Esophagus squamous epithelium (tissue), 4 donors: ENCODE measurements at regions not wholly inside any gene's neighbourhood (a gene's known extent, or its start where the extent isn't known, plus 50 kb on each side); places are given as distances from the start of the nearest gene placed in this dataset.

Source experiments
- POLR2A ChIP-seq, 4 donors: fragments of 450-650 bp; IDR thresholded peaks; one replicate each; pipeline ENCODE4 v1.6.1; 2017; ENCODE audit warnings: antibody characterized with exemption in 4 of 4, mild to moderate bottlenecking in 4 of 4, moderate library complexity in 3 of 4
- TF ChIP-seq, protein P1 (sequence below), 6 experiments: fragments of 450-650 bp in 4 of 6; fragments of 200-600 bp in 2 of 6; sonication (generic) in 2 of 6; IDR thresholded peaks; one replicate each; pipeline ENCODE4 v1.5.1; 2016 to 2019; ENCODE audit warnings: antibody characterized with exemption in 6 of 6, mild to moderate bottlenecking in 4 of 6, moderate library complexity in 4 of 6

DNA sequence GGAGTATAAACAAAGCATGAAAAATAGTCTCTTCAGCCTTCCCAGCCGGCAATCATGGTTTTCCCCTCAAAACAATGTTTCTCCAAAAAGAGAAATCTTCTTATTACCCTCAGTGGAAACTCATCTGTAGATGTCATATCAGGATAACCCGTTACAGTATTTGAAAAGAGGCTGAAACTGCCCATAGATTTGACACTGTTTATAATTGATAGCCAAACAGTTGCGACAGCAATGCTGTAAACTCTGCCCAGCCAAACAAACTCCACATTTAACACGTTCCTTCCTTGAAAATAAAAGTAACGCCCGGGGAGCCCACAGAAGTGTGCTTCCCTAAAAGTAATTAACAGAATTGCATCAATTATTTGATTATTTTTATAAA is 201.3 kb upstream of the FOXN3 start:
- TF ChIP-seq, protein P1, sequence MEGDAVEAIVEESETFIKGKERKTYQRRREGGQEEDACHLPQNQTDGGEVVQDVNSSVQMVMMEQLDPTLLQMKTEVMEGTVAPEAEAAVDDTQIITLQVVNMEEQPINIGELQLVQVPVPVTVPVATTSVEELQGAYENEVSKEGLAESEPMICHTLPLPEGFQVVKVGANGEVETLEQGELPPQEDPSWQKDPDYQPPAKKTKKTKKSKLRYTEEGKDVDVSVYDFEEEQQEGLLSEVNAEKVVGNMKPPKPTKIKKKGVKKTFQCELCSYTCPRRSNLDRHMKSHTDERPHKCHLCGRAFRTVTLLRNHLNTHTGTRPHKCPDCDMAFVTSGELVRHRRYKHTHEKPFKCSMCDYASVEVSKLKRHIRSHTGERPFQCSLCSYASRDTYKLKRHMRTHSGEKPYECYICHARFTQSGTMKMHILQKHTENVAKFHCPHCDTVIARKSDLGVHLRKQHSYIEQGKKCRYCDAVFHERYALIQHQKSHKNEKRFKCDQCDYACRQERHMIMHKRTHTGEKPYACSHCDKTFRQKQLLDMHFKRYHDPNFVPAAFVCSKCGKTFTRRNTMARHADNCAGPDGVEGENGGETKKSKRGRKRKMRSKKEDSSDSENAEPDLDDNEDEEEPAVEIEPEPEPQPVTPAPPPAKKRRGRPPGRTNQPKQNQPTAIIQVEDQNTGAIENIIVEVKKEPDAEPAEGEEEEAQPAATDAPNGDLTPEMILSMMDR (IDR thresholded peaks at IDR 0.05) = no peak
- TF ChIP-seq POLR2A (IDR thresholded peaks at IDR 0.05) = no peak
